Gastroesophageal sphincter (tissue), 4 donors: ENCODE measurements at regions not wholly inside any gene's neighbourhood (a gene's known extent, or its start where the extent isn't known, plus 50 kb on each side); places are given as distances from the start of the nearest gene placed in this dataset.

Source experiments
- ATAC-seq: fragments of 150-250 bp; one replicate; pipeline ENCODE4 v1.9.1; 2016; ENCODE audit warnings: mild to moderate bottlenecking, moderate library complexity
- H3K27ac ChIP-seq, 4 donors: fragments of 200-600 bp; sonication (generic) in 3 of 4; 1 replicate in 3 of 4; 2 replicates in 1 of 4; pipeline ENCODE4 v1.5.1; 2016 to 2019
- H3K27me3 ChIP-seq: fragments of 200-600 bp; sonication (generic); one replicate; pipeline ENCODE4 v1.5.1; 2019
- H3K36me3 ChIP-seq, 2 donors: fragments of 200-600 bp; sonication (generic); one replicate each; pipeline ENCODE4 v1.5.1; 2019; ENCODE audit warnings: control low read depth in 1 of 2
- H3K4me1 ChIP-seq, 3 donors: fragments of 200-600 bp; sonication (generic); 1 replicate in 2 of 3; 2 replicates in 1 of 3; pipeline ENCODE4 v1.5.1; 2016 to 2019; ENCODE audit warnings: control low read depth in 2 of 3
- H3K4me3 ChIP-seq, 2 donors: fragments of 200-600 bp; sonication (generic); one replicate each; pipeline ENCODE4 v1.5.1; 2019; ENCODE audit warnings: mild to moderate bottlenecking in 1 of 2, moderate library complexity in 1 of 2
- H3K9me3 ChIP-seq, 3 donors: fragments of 200-600 bp; sonication (generic); one replicate each; pipeline ENCODE4 v1.5.1; 2017 to 2019; ENCODE audit warnings: control low read depth in 2 of 3
- CTCF ChIP-seq, 4 experiments: fragments of 200-600 bp in 2 of 4; fragments of 450-650 bp in 2 of 4; sonication (generic) in 1 of 4; IDR thresholded peaks; one replicate each; pipeline ENCODE4 v1.5.1; 2017 to 2019; ENCODE audit warnings: antibody characterized with exemption in 4 of 4, mild to moderate bottlenecking in 2 of 4, moderate library complexity in 2 of 4
- EP300 ChIP-seq: sonication (generic); formaldehyde crosslinking; IDR thresholded peaks from one replicate; pipeline ENCODE4 v1.6.1; 2017; ENCODE audit warnings: antibody characterized with exemption, mild to moderate bottlenecking
- POLR2A ChIP-seq, 2 donors: fragments of 450-650 bp; IDR thresholded peaks; one replicate each; pipeline ENCODE4 v1.6.1; 2017; ENCODE audit warnings: antibody characterized with exemption in 2 of 2, mild to moderate bottlenecking in 2 of 2, moderate library complexity in 1 of 2
- POLR2AphosphoS5 ChIP-seq: sonication (generic); formaldehyde crosslinking; IDR thresholded peaks from one replicate; pipeline ENCODE4 v1.6.1; 2017; ENCODE audit warnings: antibody characterized with exemption
- WGBS, 2 donors: methylation state at CpG; one replicate each; pipeline ENCODE4 v1.1.5; 2018; ENCODE audit warnings: low coverage in 1 of 2; 5-methylcytosine and 5-hydroxymethylcytosine counted together

- 81 to 85% methylated on average over 15 to 16 of the region's 16 CpGs for WGBS, 2 donors
- no peak overlapping the region for H3K27ac ChIP-seq
- H3K9me3 ChIP-seq = peaks cover 0 to 11% (median 0%) of the 10 kb centered on the region in 3 donors
- H3K27me3 ChIP-seq = peaks cover 12% of the 10 kb centered on the region
- H3K4me1 ChIP-seq = no peaks in the 10 kb centered on the region
- no peak overlapping the region for H3K4me3 ChIP-seq
- no peak for ATAC-seq
- H3K36me3 ChIP-seq = no peaks in the 10 kb centered on the region
- no peak for TF ChIP-seq CTCF (IDR thresholded peaks at IDR 0.05)
- TF ChIP-seq EP300 = no peak
- no peak for TF ChIP-seq POLR2AphosphoS5
- no peak for TF ChIP-seq POLR2A (IDR thresholded peaks at IDR 0.05)
These were observed 406.2 kb upstream of the IRX4 start for GRCh38 chr5:2288968-2289367.

- no peaks in the 10 kb centered on the region for H3K36me3 ChIP-seq
- no peak for TF ChIP-seq CTCF (IDR thresholded peaks at IDR 0.05)
- no peak overlapping the region for H3K27ac ChIP-seq
- peaks cover 12% of the 10 kb centered on the region for H3K27me3 ChIP-seq
- ATAC-seq = no peak
- 70% methylated on average over 2 of the region's 11 CpGs; no CpG with 5 or more reads in 1 of the 2 donors for WGBS, 2 donors
- no peak overlapping the region for H3K4me3 ChIP-seq
- no peaks in the 10 kb centered on the region for H3K4me1 ChIP-seq
- H3K9me3 ChIP-seq = peaks cover 0 to 11% (median 0%) of the 10 kb centered on the region in 3 donors
These were observed 405.7 kb upstream of the IRX4 start for GRCh38 chr5:2288466-2288865.

- Histone ChIP-seq H3K4me1 (no peaks in the 10 kb centered on the region), H3K27ac (no peak overlapping the region), H3K9me3 (peaks cover 0 to under 1% (median 0%) of the 10 kb centered on the region in 3 donors), H3K4me3 (no peak overlapping the region), H3K27me3 (peaks cover 4% of the 10 kb centered on the region), H3K36me3 (no peaks in the 10 kb centered on the region)
- 80 to 88% methylated on average over 6 to 7 of the region's 7 CpGs for WGBS, 2 donors
- ATAC-seq = no peak
- TF ChIP-seq POLR2A (IDR thresholded peaks at IDR 0.05) (no peak), CTCF (IDR thresholded peaks at IDR 0.05) (no peak), EP300 (no peak), POLR2AphosphoS5 (no peak)
These were observed 403.5 kb upstream of the IRX4 start for GRCh38 chr5:2286250-2286649.

- Histone ChIP-seq H3K36me3 (no peaks in the 10 kb centered on the region), H3K4me3 (no peak overlapping the region), H3K4me1 (no peaks in the 10 kb centered on the region), H3K9me3 (no peaks in the 10 kb centered on the region), H3K27ac (no peak overlapping the region), H3K27me3 (no peaks in the 10 kb centered on the region)
- TF ChIP-seq POLR2A (IDR thresholded peaks at IDR 0.05) (no peak), EP300 (no peak), CTCF (IDR thresholded peaks at IDR 0.05) (no peak), POLR2AphosphoS5 (no peak)
- ATAC-seq = no peak
- 79 to 85% methylated on average over 2 to 4 of the region's 8 CpGs for WGBS, 2 donors
These were observed 402.0 kb upstream of the IRX4 start for GRCh38 chr5:2284678-2285077.

GRCh38 chr5:2283481-2284045 is 400.8 kb upstream of the IRX4 start:
- WGBS, 2 donors = 100% methylated on average over 1 to 2 of the region's 10 CpGs
- H3K27ac ChIP-seq = no peak overlapping the region

More at GRCh38 chr5:2283481-2284045, 400.8 kb upstream of the IRX4 start:
- Histone ChIP-seq H3K27me3 (peaks cover 9% of the 10 kb centered on the region), H3K9me3 (no peaks in the 10 kb centered on the region), H3K4me3 (no peak overlapping the region), H3K4me1 (no peaks in the 10 kb centered on the region), H3K36me3 (no peaks in the 10 kb centered on the region)
- TF ChIP-seq POLR2AphosphoS5 (no peak), EP300 (no peak), CTCF (IDR thresholded peaks at IDR 0.05) (no peak), POLR2A (IDR thresholded peaks at IDR 0.05) (no peak)
- no peak for ATAC-seq
